SK-N-MC (cell line): ENCODE measurements at regions not wholly inside any gene's neighbourhood (a gene's known extent, or its start where the extent isn't known, plus 50 kb on each side); places are given as distances from the start of the nearest gene placed in this dataset.
A peak's percentile ranks its signal among the peaks of the same experiment; 100 is the strongest.
"Not testable (repeated sequence)": the region's sequence is repeated elsewhere in the genome, so short reads cannot be mapped to it uniquely, and the experiment has no call there.

ENCODE experiments used
- DNase-seq: peaks from one replicate; pipeline ENCODE4 v3.0.0-alpha.2; 2011; ENCODE audit warnings: low read depth, low spot score
- H3K27ac ChIP-seq: fragments of 200-600 bp; sonication (generic); 2 replicates; pipeline ENCODE4 v1.5.1; 2016; ENCODE audit warnings: mixed run types
- H3K36me3 ChIP-seq: fragments of 200-600 bp; sonication (generic); 2 replicates; pipeline ENCODE4 v1.6.1; 2017; ENCODE audit warnings: antibody characterized with exemption, low read length, mixed read lengths; ENCODE audit not compliant: insufficient read depth
- H3K4me3 ChIP-seq: fragments of 200-600 bp; sonication (generic); 2 replicates; pipeline ENCODE4 v1.5.1; 2016
- H3K9ac ChIP-seq: fragments of 200-600 bp; sonication (generic); 2 replicates; pipeline ENCODE4 v1.8.0; 2017; ENCODE audit warnings: mixed run types, mixed read lengths; ENCODE audit not compliant: insufficient read length
- H3K9me3 ChIP-seq: fragments of 200-600 bp; sonication (generic); 2 replicates; pipeline ENCODE4 v1.6.1; 2017; ENCODE audit warnings: low read depth, mild to moderate bottlenecking, antibody characterized with exemption, low read length, moderate library complexity, mixed read lengths
- EZH2 ChIP-seq: fragments of 200-600 bp; sonication (generic); IDR thresholded peaks from one replicate; pipeline ENCODE4 v1.6.1; 2017; ENCODE audit warnings: antibody characterized with exemption
- FOXP2 ChIP-seq: optimal IDR thresholded peaks from 2 replicates; pipeline ENCODE3; 2011; ENCODE audit warnings: mild to moderate bottlenecking, moderate library complexity; ENCODE audit not compliant: insufficient read depth; ENCODE audit errors: extremely low read length, control extremely low read depth
- POLR2AphosphoS5 ChIP-seq: IDR thresholded peaks from 2 replicates; pipeline ENCODE4 v1.6.1; 2012; ENCODE audit warnings: mild to moderate bottlenecking, low read depth, low read length, borderline replicate concordance

DNA sequence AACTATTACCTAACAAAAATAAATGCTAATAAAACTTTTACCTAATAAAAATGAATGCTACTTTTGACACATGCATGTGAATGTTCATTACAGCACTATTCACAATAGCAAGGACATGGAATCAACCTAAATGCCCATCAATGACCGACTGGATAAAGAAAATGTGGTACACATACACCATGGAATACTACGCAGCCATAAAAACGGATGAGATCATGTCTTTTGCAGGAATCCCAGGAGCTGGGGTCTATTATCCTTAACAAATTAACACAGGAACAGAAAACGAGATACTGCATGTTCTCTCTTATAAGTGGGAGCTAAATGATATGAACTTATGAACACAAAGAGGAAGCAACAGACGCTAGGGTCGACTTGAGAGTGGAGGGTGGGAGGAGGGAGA, 88.1 kb upstream of the FAM204A start:
- no peak overlapping the region for H3K4me3 ChIP-seq
- H3K9me3 ChIP-seq: no peaks in the 10 kb centered on the region
- H3K9ac ChIP-seq: no peak overlapping the region
- no peak overlapping the region for H3K27ac ChIP-seq
- no peaks in the 10 kb centered on the region for H3K36me3 ChIP-seq
- no peak for DNase-seq
- no peak for TF ChIP-seq FOXP2
- TF ChIP-seq POLR2AphosphoS5: no peak
- no peak for TF ChIP-seq EZH2

DNA sequence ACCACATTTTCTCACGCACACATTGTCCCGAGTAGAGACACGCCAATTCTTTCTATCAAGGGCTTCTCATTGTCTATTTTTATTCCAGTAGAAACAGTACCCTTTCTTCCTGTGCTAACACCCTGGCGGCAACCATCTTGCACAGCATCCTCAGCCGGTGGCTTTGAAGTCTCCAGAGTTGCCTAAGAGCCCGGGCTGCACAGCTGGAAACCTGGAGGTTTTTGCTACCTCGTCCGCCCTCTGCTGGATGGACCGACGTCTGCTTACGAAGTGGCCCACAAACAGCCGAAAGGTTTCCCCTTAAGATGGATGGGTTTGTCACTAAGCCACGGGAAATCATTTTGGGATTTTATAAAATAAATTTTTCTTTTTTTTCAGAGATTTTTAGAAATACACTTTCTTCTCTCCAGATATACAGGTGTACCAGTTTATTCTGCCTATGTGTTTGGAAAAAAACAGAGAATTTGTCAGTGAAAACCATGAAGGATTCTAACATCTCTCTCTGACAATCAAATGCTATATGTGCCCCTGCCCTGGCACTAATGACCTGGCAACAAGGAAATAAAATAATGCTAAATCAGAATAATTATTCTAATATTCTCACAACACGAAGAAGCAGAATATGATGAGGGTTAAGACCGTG, 81.8 kb upstream of the FAM204A start:
- DNase-seq: peak; percentile 28
- no peaks in the 10 kb centered on the region for H3K9me3 ChIP-seq

DNA sequence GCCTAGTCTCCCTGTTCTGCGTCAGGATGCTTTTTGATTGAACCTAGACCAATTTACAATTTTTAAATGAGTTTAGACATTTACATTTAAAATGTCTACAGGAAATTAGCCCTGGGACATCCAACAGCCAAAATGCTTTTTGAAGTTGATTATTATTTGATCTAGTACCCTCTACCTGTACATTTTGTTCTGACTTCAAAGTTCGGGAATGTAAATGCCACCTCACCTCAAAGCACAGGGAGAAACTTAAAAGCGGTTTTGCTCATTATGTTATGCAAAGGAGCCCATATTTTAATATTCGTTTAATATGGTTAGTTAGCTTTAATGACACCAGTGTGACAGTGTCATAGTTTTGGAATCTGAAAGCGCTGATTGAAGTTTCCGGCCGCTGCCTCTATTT, 80.1 kb upstream of the FAM204A start:
- TF ChIP-seq FOXP2 (no peak), EZH2 (no peak), POLR2AphosphoS5 (no peak)
- no peaks in the 10 kb centered on the region for H3K9me3 ChIP-seq
- no peak overlapping the region for H3K9ac ChIP-seq
- no peaks in the 10 kb centered on the region for H3K36me3 ChIP-seq
- no peak overlapping the region for H3K27ac ChIP-seq
- DNase-seq: no peak
- H3K4me3 ChIP-seq: no peak overlapping the region

More for the DNA sequence above, 81.8 kb upstream of the FAM204A start:
- H3K4me3 ChIP-seq: no peak overlapping the region
- no peak overlapping the region for H3K9ac ChIP-seq
- TF ChIP-seq EZH2 (no peak), FOXP2 (no peak), POLR2AphosphoS5 (no peak)
- H3K27ac ChIP-seq: no peak overlapping the region
- no peaks in the 10 kb centered on the region for H3K36me3 ChIP-seq

DNA sequence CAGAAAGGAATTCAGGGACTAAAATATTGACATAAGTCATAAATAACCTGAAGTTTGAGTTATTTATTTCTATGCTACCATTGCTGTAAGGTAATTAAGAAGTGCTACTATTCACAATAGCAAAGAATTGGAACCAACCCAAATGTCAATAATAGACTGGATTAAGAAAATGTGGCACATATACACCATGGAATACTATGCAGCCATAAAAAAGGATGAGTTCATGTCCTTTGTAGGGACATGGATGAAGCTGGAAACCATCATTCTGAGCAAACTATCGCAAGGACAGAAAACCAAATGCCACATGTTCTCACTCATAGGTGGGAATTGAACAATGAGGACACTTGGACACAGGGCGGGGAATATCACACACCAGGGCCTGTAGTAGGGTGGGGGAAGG, 77.9 kb upstream of the FAM204A start:
- H3K9ac ChIP-seq, H3K27ac ChIP-seq, H3K36me3 ChIP-seq, H3K4me3 ChIP-seq, DNase-seq, H3K9me3 ChIP-seq: not testable (repeated sequence)

DNA sequence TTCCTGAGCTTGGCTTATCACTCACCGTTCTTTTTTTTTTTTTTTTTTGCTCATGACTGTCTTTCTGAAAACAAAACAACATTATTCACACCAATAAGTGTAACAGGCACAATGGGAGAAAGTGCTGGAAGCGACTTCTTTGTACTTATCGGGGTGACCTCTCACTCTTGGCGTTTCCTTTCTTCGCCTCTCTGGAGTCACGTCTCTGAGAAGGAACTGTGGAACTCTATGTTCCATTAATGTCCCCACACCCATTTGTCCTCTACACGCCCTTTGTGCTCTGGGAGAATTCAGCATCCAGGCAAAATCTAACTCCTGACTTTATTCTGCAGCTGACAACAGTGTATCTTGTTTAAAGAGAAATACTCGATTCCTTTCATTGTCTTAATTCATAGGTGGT, 70.8 kb upstream of the FAM204A start:
- H3K4me3 ChIP-seq: no peak overlapping the region
- DNase-seq: no peak

DNA sequence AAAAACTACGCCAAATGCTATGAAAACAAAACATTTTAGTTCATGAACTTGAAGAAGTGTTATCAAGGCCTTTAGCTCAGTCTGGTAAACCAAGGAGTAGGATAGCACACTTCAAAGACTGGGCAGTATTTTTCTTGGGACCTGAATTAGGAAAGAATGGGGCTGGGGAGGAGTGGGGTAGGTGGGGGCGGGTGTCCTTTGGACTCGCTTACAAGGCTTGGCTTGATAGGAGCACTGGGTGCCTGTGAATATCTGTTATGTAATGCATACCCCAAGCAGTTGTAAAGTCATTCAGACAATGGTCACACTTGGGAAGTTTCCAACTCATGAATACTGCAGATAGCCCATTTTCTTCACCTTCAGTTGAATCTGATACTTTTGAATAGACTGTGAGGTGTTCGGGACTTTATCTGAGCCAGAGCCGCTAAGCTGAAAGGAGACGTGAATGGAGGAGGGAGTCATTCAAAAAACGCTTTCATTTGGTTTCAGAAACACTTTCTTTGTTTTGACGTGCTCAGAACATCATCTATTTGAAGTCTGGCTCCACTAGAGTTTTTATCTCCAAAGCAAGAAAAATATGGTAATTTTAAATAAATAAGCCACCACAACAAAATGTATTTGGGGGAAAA, 70.1 kb upstream of the FAM204A start:
- no peak overlapping the region for H3K4me3 ChIP-seq
- no peak overlapping the region for H3K9ac ChIP-seq
- no peaks in the 10 kb centered on the region for H3K9me3 ChIP-seq
- TF ChIP-seq FOXP2 (no peak), POLR2AphosphoS5 (no peak), EZH2 (no peak)
- no peak overlapping the region for H3K27ac ChIP-seq
- DNase-seq: no peak
- H3K36me3 ChIP-seq: no peaks in the 10 kb centered on the region

More for the DNA sequence above, 70.8 kb upstream of the FAM204A start:
- H3K27ac ChIP-seq: no peak overlapping the region
- no peak overlapping the region for H3K9ac ChIP-seq
- TF ChIP-seq EZH2: no peak
- no peak for TF ChIP-seq POLR2AphosphoS5
- TF ChIP-seq FOXP2: no peak
- no peaks in the 10 kb centered on the region for H3K9me3 ChIP-seq
- no peaks in the 10 kb centered on the region for H3K36me3 ChIP-seq

DNA sequence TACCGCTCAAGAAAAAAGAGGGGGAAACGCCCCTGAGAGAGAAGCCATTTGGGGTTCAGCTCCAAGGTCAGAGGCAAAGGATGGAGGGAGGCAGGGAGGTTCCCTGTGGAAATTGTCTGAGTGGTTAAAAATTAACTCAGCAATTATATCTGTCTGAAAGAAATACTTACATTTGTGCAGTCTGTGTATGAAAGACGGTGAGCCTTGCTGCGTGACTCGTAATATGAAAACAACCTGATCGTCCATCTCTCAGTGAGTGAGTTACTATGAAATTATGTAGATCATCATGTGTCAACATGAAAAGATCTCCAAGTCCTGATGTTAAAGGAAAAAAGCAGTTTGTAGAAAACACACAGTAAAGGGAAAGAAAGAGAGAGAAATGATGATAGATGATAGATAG, 67.2 kb upstream of the FAM204A start:
- no peak for TF ChIP-seq FOXP2
- no peak for TF ChIP-seq POLR2AphosphoS5
- no peak for TF ChIP-seq EZH2
- Histone ChIP-seq H3K27ac (no peak overlapping the region), H3K9me3 (no peaks in the 10 kb centered on the region), H3K36me3 (no peaks in the 10 kb centered on the region), H3K4me3 (no peak overlapping the region), H3K9ac (no peak overlapping the region)
- no peak for DNase-seq

DNA sequence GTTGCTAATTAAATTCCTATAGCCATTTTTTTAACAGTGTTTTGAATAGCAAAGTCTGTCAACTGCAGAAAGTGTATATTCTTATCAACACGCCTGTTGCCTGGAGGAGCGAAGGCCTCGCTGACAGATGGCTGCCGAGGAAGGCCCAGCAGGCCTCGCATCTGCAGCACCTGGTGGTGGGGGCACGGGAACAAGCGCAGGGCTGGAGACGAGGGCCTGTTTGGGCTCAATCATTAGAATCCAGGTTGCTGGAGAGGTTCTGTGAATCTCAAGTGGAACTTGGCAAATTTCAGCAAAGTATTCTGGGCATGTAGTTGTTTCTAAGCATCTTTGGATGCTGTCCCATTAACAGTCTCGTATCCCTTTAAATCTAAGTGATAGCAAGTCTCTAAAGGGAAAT, 66.1 kb upstream of the FAM204A start:
- no peak overlapping the region for H3K9ac ChIP-seq
- H3K9me3 ChIP-seq: no peaks in the 10 kb centered on the region
- no peak for DNase-seq
- TF ChIP-seq FOXP2 (no peak), EZH2 (no peak)
- no peak overlapping the region for H3K4me3 ChIP-seq
- no peaks in the 10 kb centered on the region for H3K36me3 ChIP-seq
- H3K27ac ChIP-seq: no peak overlapping the region

DNA sequence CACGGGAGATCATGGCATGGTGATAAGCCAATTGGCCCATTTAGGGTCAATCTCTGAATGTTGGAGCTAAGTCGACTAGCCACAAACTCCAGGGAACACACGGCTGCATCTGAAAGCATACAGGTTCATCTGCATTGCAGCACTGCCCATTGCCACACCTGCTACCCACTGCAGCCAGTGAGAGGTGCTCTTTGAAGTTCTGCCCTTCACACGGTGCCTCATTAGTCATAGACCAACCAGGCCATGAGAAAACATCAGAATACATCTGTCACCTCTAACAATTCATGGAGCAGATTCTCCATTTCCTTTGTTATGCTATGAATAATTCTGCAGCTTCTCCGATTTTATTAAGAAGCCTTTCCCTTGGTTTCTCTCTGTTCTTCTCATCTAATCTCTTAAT, 65.7 kb upstream of the FAM204A start:
- H3K9ac ChIP-seq: no peak overlapping the region
- H3K27ac ChIP-seq: no peak overlapping the region
- H3K36me3 ChIP-seq: no peaks in the 10 kb centered on the region
- H3K9me3 ChIP-seq: no peaks in the 10 kb centered on the region
- TF ChIP-seq FOXP2: no peak
- no peak for TF ChIP-seq EZH2
- no peak for TF ChIP-seq POLR2AphosphoS5
- no peak for DNase-seq
- no peak overlapping the region for H3K4me3 ChIP-seq
